ENCODE measurements at regions not wholly inside any gene's neighbourhood (a gene's known extent, or its start where the extent isn't known, plus 50 kb on each side); places are given as distances from the start of the nearest gene placed in this dataset.

DNA sequence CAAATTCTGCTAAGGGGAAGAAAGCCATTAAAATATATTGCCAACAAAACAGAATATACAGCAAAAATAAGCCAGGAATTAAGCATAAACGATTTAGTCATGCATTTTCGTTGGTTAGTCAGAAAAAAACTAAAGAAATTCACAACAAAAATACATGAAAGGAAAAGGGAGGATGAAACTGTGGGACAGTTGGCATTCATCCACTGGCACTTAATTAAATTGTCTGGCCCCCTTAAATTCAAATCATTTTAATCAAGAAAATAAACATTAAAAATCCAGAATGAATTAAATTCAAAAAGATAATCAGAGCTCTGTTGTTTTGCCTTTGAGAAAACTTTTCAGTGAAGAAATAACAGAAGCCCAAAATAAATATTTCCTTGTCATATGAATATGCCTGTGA lies 264.6 kb upstream of the TMTC1 start:
- Histone ChIP-seq H4K20me1 (no peaks in the 10 kb centered on the region), H3K4me3 (no peak overlapping the region), H3K36me3 (no peaks in the 10 kb centered on the region), H3K9me3 (no peaks in the 10 kb centered on the region), H3K27ac (no peak overlapping the region), H3K9ac (no peak overlapping the region), H3K27me3 (no peaks in the 10 kb centered on the region), H3K4me2 (no peak overlapping the region), H3K4me1 (no peaks in the 10 kb centered on the region)
- no peak for TF ChIP-seq Cebpa-rat (IDR thresholded peaks at IDR 0.05)

- Histone ChIP-seq H3K9me3 (no peaks in the 10 kb centered on the region), H3K4me3 (no peak overlapping the region), H3K4me2 (no peak overlapping the region), H3K4me1 (no peaks in the 10 kb centered on the region), H3K27ac (no peak overlapping the region), H3K27me3 (no peaks in the 10 kb centered on the region), H4K20me1 (no peaks in the 10 kb centered on the region), H3K9ac (no peak overlapping the region), H3K36me3 (no peaks in the 10 kb centered on the region)
- no peak for TF ChIP-seq Cebpa-rat (IDR thresholded peaks at IDR 0.05)
Measured at GRCh38 chr12:30047516-30048254, 263.9 kb upstream of the TMTC1 start.

GRCh38 chr12:30046376-30046775 lies 262.6 kb upstream of the TMTC1 start:
- Histone ChIP-seq H3K4me2 (no peak overlapping the region), H3K4me3 (no peak overlapping the region), H3K27ac (no peak overlapping the region), H3K36me3 (no peaks in the 10 kb centered on the region), H3K27me3 (no peaks in the 10 kb centered on the region), H3K9me3 (no peaks in the 10 kb centered on the region), H4K20me1 (no peaks in the 10 kb centered on the region), H3K9ac (no peak overlapping the region), H3K4me1 (no peaks in the 10 kb centered on the region)
- TF ChIP-seq Cebpa-rat (IDR thresholded peaks at IDR 0.05), result no peak

GRCh38 chr12:30045171-30045570 lies 261.4 kb upstream of the TMTC1 start:
- Histone ChIP-seq H3K27ac (no peak overlapping the region), H3K4me2 (no peak overlapping the region), H3K9me3 (no peaks in the 10 kb centered on the region), H3K4me1 (no peaks in the 10 kb centered on the region), H3K27me3 (no peaks in the 10 kb centered on the region), H3K4me3 (no peak overlapping the region), H4K20me1 (no peaks in the 10 kb centered on the region), H3K36me3 (no peaks in the 10 kb centered on the region), H3K9ac (no peak overlapping the region)
- TF ChIP-seq Cebpa-rat (IDR thresholded peaks at IDR 0.05), result no peak

DNA sequence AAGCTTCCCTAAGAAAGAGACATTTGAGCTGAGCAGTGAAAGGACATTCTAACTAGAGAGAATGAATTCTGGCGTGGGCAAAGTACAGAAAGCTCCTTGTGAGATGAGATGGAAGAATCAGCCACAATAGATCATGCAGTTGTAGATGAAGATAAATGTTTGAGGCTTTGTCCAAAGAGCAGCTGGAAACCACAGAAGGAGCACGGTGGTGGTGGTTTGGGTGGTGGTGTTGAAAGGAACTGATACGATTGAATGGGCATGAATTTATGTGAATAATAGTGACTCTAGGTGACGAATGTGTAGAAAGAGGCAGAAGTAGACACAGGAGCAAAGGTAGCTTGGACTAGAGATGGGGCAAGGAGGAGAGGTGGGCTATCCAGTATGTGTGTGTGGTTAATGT lies 260.5 kb upstream of the TMTC1 start:
- no peaks in the 10 kb centered on the region for H3K27me3 ChIP-seq
- no peaks in the 10 kb centered on the region for H3K4me1 ChIP-seq
- no peak overlapping the region for H3K9ac ChIP-seq
- no peak overlapping the region for H3K4me3 ChIP-seq
- H3K9me3 ChIP-seq, result no peaks in the 10 kb centered on the region
- no peak for TF ChIP-seq Cebpa-rat (IDR thresholded peaks at IDR 0.05)
- H4K20me1 ChIP-seq, result no peaks in the 10 kb centered on the region
- H3K27ac ChIP-seq, result no peak overlapping the region
- no peaks in the 10 kb centered on the region for H3K36me3 ChIP-seq
- H3K4me2 ChIP-seq, result no peak overlapping the region

- no peaks in the 10 kb centered on the region for H3K27me3 ChIP-seq
- H3K27ac ChIP-seq, result no peak overlapping the region
- no peaks in the 10 kb centered on the region for H3K9me3 ChIP-seq
- H3K4me1 ChIP-seq, result no peaks in the 10 kb centered on the region
- no peak overlapping the region for H3K4me2 ChIP-seq
- H3K9ac ChIP-seq, result no peak overlapping the region
- TF ChIP-seq Cebpa-rat (IDR thresholded peaks at IDR 0.05), result no peak
- H4K20me1 ChIP-seq, result no peaks in the 10 kb centered on the region
- no peaks in the 10 kb centered on the region for H3K36me3 ChIP-seq
- H3K4me3 ChIP-seq, result no peak overlapping the region
Measured at GRCh38 chr12:30043151-30043847, 259.6 kb upstream of the TMTC1 start.

DNA sequence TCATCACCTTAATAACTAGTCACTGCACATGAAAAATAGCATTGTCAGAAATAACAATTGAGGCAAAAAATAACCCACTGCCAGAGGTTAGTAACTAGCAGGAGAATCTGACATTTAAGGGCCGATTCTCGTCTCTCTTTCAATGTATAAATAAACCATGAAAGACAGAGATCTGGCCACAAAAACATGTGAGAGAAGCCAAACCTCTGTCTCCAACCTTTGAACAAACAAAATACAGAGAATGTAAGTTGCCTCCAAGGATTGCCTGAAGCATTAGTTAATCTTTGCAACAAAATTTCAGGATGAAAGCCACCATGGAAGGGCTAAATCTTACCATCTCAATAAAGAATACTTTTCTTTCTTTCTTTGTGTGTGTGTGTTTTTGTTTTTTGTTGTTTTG lies 257.4 kb upstream of the TMTC1 start:
- Histone ChIP-seq H3K9me3 (no peaks in the 10 kb centered on the region), H3K27ac (no peak overlapping the region), H3K4me3 (no peak overlapping the region), H3K27me3 (no peaks in the 10 kb centered on the region), H3K36me3 (no peaks in the 10 kb centered on the region), H3K4me2 (no peak overlapping the region), H3K4me1 (no peaks in the 10 kb centered on the region), H3K9ac (no peak overlapping the region), H4K20me1 (no peaks in the 10 kb centered on the region)
- no peak for TF ChIP-seq Cebpa-rat (IDR thresholded peaks at IDR 0.05)

- Histone ChIP-seq H3K4me1 (no peaks in the 10 kb centered on the region), H4K20me1 (no peaks in the 10 kb centered on the region), H3K9ac (no peak overlapping the region), H3K4me2 (no peak overlapping the region), H3K36me3 (no peaks in the 10 kb centered on the region), H3K9me3 (no peaks in the 10 kb centered on the region), H3K27me3 (no peaks in the 10 kb centered on the region), H3K4me3 (no peak overlapping the region), H3K27ac (no peak overlapping the region)
- TF ChIP-seq Cebpa-rat (IDR thresholded peaks at IDR 0.05), result no peak
Measured at GRCh38 chr12:30030693-30031374, 247.1 kb upstream of the TMTC1 start.

- H3K9me3 ChIP-seq, result peaks cover 17% of the 10 kb centered on the region
- no peaks in the 10 kb centered on the region for H3K4me1 ChIP-seq
- H3K4me2 ChIP-seq, result no peak overlapping the region
- H4K20me1 ChIP-seq, result no peaks in the 10 kb centered on the region
- no peak for TF ChIP-seq Cebpa-rat (IDR thresholded peaks at IDR 0.05)
- H3K27ac ChIP-seq, result no peak overlapping the region
- no peaks in the 10 kb centered on the region for H3K36me3 ChIP-seq
- H3K9ac ChIP-seq, result no peak overlapping the region
- H3K27me3 ChIP-seq, result no peaks in the 10 kb centered on the region
- no peak overlapping the region for H3K4me3 ChIP-seq
Measured at GRCh38 chr12:30026621-30027234, 243.0 kb upstream of the TMTC1 start.

- peaks cover 17% of the 10 kb centered on the region for H3K9me3 ChIP-seq
- H3K27ac ChIP-seq, result no peak overlapping the region
- no peak overlapping the region for H3K4me2 ChIP-seq
- no peaks in the 10 kb centered on the region for H3K27me3 ChIP-seq
- no peaks in the 10 kb centered on the region for H3K36me3 ChIP-seq
- no peak for TF ChIP-seq Cebpa-rat (IDR thresholded peaks at IDR 0.05)
- H3K9ac ChIP-seq, result no peak overlapping the region
- H4K20me1 ChIP-seq, result no peaks in the 10 kb centered on the region
- no peaks in the 10 kb centered on the region for H3K4me1 ChIP-seq
- H3K4me3 ChIP-seq, result no peak overlapping the region
Measured at GRCh38 chr12:30025317-30025716, 241.6 kb upstream of the TMTC1 start.

Measured in BLaER1 (cell line).